ENCODE measurements at regions not wholly inside any gene's neighbourhood (a gene's known extent, or its start where the extent isn't known, plus 50 kb on each side); places are given as distances from the start of the nearest gene placed in this dataset.

- Histone ChIP-seq H4K20me1 (ENCODE audit: insufficient read depth, low read length) (no peaks in the 10 kb centered on the region), H3K27ac (ENCODE audit: low read length) (no peak overlapping the region), H2AFZ (ENCODE audit: low read depth, low read length) (no peak overlapping the region), H3K79me2 (ENCODE audit: low read length) (no peaks in the 10 kb centered on the region), H3K36me3 (replicated peaks; ENCODE audit: low read depth, low read length) (no peaks in the 10 kb centered on the region), H3K9ac (ENCODE audit: low read length) (no peak overlapping the region), H3K4me1 (ENCODE audit: low read length) (no peaks in the 10 kb centered on the region), H3K4me2 (ENCODE audit: low read length) (no peak overlapping the region), H3K27me3 (ENCODE audit: low read depth, low read length) (no peaks in the 10 kb centered on the region), H3K4me3 (ENCODE audit: low read length) (no peak overlapping the region), H3K9me3 (ENCODE audit: insufficient read depth, low read length) (no peaks in the 10 kb centered on the region)
- TF ChIP-seq CTCF (IDR thresholded peaks at IDR 0.05; ENCODE audit: low read depth, low read length) (no peak), EZH2phosphoT487 (IDR thresholded peaks at IDR 0.05; ENCODE audit: low read depth) (no peak)
These were observed 676.0 kb downstream of the SLC16A7 start for GRCh38 chr12:60271816-60272215.

- TF ChIP-seq CTCF (IDR thresholded peaks at IDR 0.05; ENCODE audit: low read depth, low read length) (no peak), EZH2phosphoT487 (IDR thresholded peaks at IDR 0.05; ENCODE audit: low read depth) (no peak)
- Histone ChIP-seq H3K4me1 (ENCODE audit: low read length) (no peaks in the 10 kb centered on the region), H3K27ac (ENCODE audit: low read length) (no peak overlapping the region), H2AFZ (ENCODE audit: low read depth, low read length) (no peak overlapping the region), H4K20me1 (ENCODE audit: insufficient read depth, low read length) (no peaks in the 10 kb centered on the region), H3K36me3 (replicated peaks; ENCODE audit: low read depth, low read length) (no peaks in the 10 kb centered on the region), H3K27me3 (ENCODE audit: low read depth, low read length) (no peaks in the 10 kb centered on the region), H3K4me2 (ENCODE audit: low read length) (no peak overlapping the region), H3K4me3 (ENCODE audit: low read length) (no peak overlapping the region), H3K9ac (ENCODE audit: low read length) (no peak overlapping the region), H3K9me3 (ENCODE audit: insufficient read depth, low read length) (no peaks in the 10 kb centered on the region), H3K79me2 (ENCODE audit: low read length) (no peaks in the 10 kb centered on the region)
These were observed 682.4 kb downstream of the SLC16A7 start for GRCh38 chr12:60278209-60278608.

- Histone ChIP-seq H2AFZ (ENCODE audit: low read depth, low read length) (no peak overlapping the region), H3K4me2 (ENCODE audit: low read length) (no peak overlapping the region), H3K4me1 (ENCODE audit: low read length) (no peaks in the 10 kb centered on the region), H3K9me3 (ENCODE audit: insufficient read depth, low read length) (no peaks in the 10 kb centered on the region), H3K4me3 (ENCODE audit: low read length) (no peak overlapping the region), H3K79me2 (ENCODE audit: low read length) (no peaks in the 10 kb centered on the region), H3K36me3 (replicated peaks; ENCODE audit: low read depth, low read length) (no peaks in the 10 kb centered on the region), H3K9ac (ENCODE audit: low read length) (no peak overlapping the region), H3K27ac (ENCODE audit: low read length) (no peak overlapping the region), H4K20me1 (ENCODE audit: insufficient read depth, low read length) (no peaks in the 10 kb centered on the region), H3K27me3 (ENCODE audit: low read depth, low read length) (no peaks in the 10 kb centered on the region)
- no peak for TF ChIP-seq CTCF (IDR thresholded peaks at IDR 0.05; ENCODE audit: low read depth, low read length)
- no peak for TF ChIP-seq EZH2phosphoT487 (IDR thresholded peaks at IDR 0.05; ENCODE audit: low read depth)
These were observed 683.4 kb downstream of the SLC16A7 start for GRCh38 chr12:60279221-60279620.

GRCh38 chr12:60281522-60281921, 685.7 kb downstream of the SLC16A7 start:
- Histone ChIP-seq H3K9me3 (ENCODE audit: insufficient read depth, low read length) (no peaks in the 10 kb centered on the region), H3K4me3 (ENCODE audit: low read length) (no peak overlapping the region), H3K4me2 (ENCODE audit: low read length) (no peak overlapping the region), H3K36me3 (replicated peaks; ENCODE audit: low read depth, low read length) (no peaks in the 10 kb centered on the region), H3K27me3 (ENCODE audit: low read depth, low read length) (no peaks in the 10 kb centered on the region), H3K4me1 (ENCODE audit: low read length) (no peaks in the 10 kb centered on the region), H3K79me2 (ENCODE audit: low read length) (no peaks in the 10 kb centered on the region), H2AFZ (ENCODE audit: low read depth, low read length) (no peak overlapping the region), H3K27ac (ENCODE audit: low read length) (no peak overlapping the region), H3K9ac (ENCODE audit: low read length) (no peak overlapping the region), H4K20me1 (ENCODE audit: insufficient read depth, low read length) (no peaks in the 10 kb centered on the region)
- no peak for TF ChIP-seq EZH2phosphoT487 (IDR thresholded peaks at IDR 0.05; ENCODE audit: low read depth)
- no peak for TF ChIP-seq CTCF (IDR thresholded peaks at IDR 0.05; ENCODE audit: low read depth, low read length)

Measured in OCI-LY3 (cell line).